OCI-LY7 (cell line): ENCODE measurements at regions not wholly inside any gene's neighbourhood (a gene's known extent, or its start where the extent isn't known, plus 50 kb on each side); places are given as distances from the start of the nearest gene placed in this dataset.

Experiments used
- BruUV-seq: library from RNA; stranded (reverse); fragments of 400-500 nt; replicated peaks from 2 replicates; lab custom pipeline; 2021; lab: Mats Ljungman, UMichigan
- CTCF ChIA-PET: fragments of 300-600 bp; sonication (Branson Sonifier 250); formaldehyde crosslinking; loops from one replicate; lab custom pipeline; 2022; ENCODE audit warnings: antibody characterized with exemption; ENCODE audit not compliant: unreplicated experiment; lab: Charles Lee
- POLR2A ChIA-PET: fragments of 300-600 bp; sonication (Branson Sonifier 250); formaldehyde crosslinking; loops from one replicate; lab custom pipeline; 2022; ENCODE audit warnings: antibody characterized with exemption; lab: Charles Lee
- DNase-seq: peaks from one replicate; pipeline ENCODE4 v3.0.0-alpha.2; 2015; ENCODE audit warnings: low spot score
- H2AFZ ChIP-seq: fragments of 200-600 bp; sonication (generic), shearing (Covaris generic); 2 replicates; pipeline ENCODE4 v1.6.1; 2014; ENCODE audit warnings: mild to moderate bottlenecking, antibody characterized with exemption, low read length, moderate library complexity
- H3K27ac ChIP-seq: fragments of 200-600 bp; sonication (generic); 2 replicates; pipeline ENCODE4 v1.5.1; 2014; ENCODE audit warnings: mixed run types, low read depth, mild to moderate bottlenecking, moderate library complexity, low read length, inconsistent platforms; ENCODE audit not compliant: poor library complexity, severe bottlenecking
- H3K36me3 ChIP-seq: fragments of 200-600 bp; sonication (generic); 2 replicates; pipeline ENCODE4 v1.6.1; 2014; ENCODE audit warnings: mild to moderate bottlenecking, antibody characterized with exemption, low read length, moderate library complexity, mixed read lengths; ENCODE audit not compliant: insufficient read depth
- H3K4me1 ChIP-seq: fragments of 200-600 bp; sonication (generic); 2 replicates; pipeline ENCODE4 v1.5.1; 2014; ENCODE audit warnings: mild to moderate bottlenecking, low read length; ENCODE audit not compliant: insufficient read depth, poor library complexity, severe bottlenecking
- H3K4me2 ChIP-seq: fragments of 200-600 bp; sonication (generic); 2 replicates; pipeline ENCODE4 v1.6.1; 2014; ENCODE audit warnings: mild to moderate bottlenecking, low read length
- H3K4me3 ChIP-seq: fragments of 200-600 bp; sonication (generic); 2 replicates; pipeline ENCODE4 v1.5.1; 2014; ENCODE audit warnings: mild to moderate bottlenecking, low read depth, low read length; ENCODE audit not compliant: poor library complexity, severe bottlenecking
- H3K79me2 ChIP-seq: fragments of 200-600 bp; sonication (generic); 2 replicates; pipeline ENCODE4 v1.6.1; 2016; ENCODE audit warnings: low read depth, mild to moderate bottlenecking, low read length, moderate library complexity, mixed read lengths; ENCODE audit not compliant: insufficient read depth
- H3K9me2 ChIP-seq: fragments of 200-600 bp; sonication (generic); 2 replicates; pipeline ENCODE4 v1.6.1; 2016; ENCODE audit warnings: mild to moderate bottlenecking, low read length, mixed read lengths; ENCODE audit not compliant: insufficient read depth
- H3K9me3 ChIP-seq: fragments of 200-600 bp; sonication (generic); 2 replicates; pipeline ENCODE4 v1.6.1; 2014; ENCODE audit warnings: mild to moderate bottlenecking, mixed run types, low read length, mixed read lengths
- H4K20me1 ChIP-seq: fragments of 200-600 bp; sonication (generic); 2 replicates; pipeline ENCODE4 v1.6.1; 2014; ENCODE audit warnings: mild to moderate bottlenecking, antibody characterized with exemption, low read length, moderate library complexity, mixed read lengths; ENCODE audit not compliant: insufficient read depth
- EZH2phosphoT487 ChIP-seq: fragments of 200-600 bp; sonication (generic); IDR thresholded peaks from 2 replicates; pipeline ENCODE4 v1.6.1; 2018; ENCODE audit warnings: low read depth, borderline replicate concordance, mild to moderate bottlenecking, mixed run types, antibody characterized with exemption, low read length, moderate library complexity, mixed read lengths
- intact Hi-C: fragments of 100-400 bp; cut with micrococcal nuclease; formaldehyde crosslinking; loops from one replicate; pipeline ENCODE4 v1.10.0; 2022; ENCODE audit not compliant: unreplicated experiment
- TF ChIP-seq, protein P1 (sequence below): fragments of 200-600 bp; sonication (generic); conservative IDR thresholded peaks from 2 replicates; pipeline ENCODE4 v1.5.1; 2014; ENCODE audit warnings: mild to moderate bottlenecking, antibody characterized with exemption, low read length, moderate library complexity, mixed read lengths

DNA sequence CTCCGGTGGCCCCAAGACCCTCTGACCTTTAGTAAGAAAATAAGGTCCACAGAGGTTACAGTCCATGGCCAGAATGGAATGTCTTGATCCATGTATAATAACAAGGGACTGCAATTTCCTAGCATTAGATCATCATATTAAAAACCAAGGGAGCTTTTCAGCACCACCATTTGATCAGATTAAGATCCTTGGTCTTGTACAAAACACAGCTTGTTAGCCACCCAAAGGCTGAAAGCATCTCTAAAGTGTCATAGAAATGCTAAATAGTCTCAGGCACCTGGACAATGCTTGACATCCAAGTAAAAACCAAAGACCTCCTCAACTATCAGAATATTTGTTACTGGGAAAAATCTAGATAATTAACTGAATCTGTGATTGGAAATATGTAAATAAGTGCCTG lies 50.3 kb upstream of the VPS13A start:
- H2AFZ ChIP-seq, result no peak overlapping the region
- H4K20me1 ChIP-seq, result no peaks in the 10 kb centered on the region
- no peaks in the 10 kb centered on the region for H3K9me2 ChIP-seq
- BruUV-seq, result no TSS peak
- no peaks in the 10 kb centered on the region for H3K9me3 ChIP-seq
- no peaks in the 10 kb centered on the region for H3K79me2 ChIP-seq
- H3K36me3 ChIP-seq, result no peaks in the 10 kb centered on the region
- CTCF ChIA-PET, result no interaction called here
- no peaks in the 10 kb centered on the region for H3K4me1 ChIP-seq
- no peak for TF ChIP-seq EZH2phosphoT487
- TF ChIP-seq, protein P1, sequence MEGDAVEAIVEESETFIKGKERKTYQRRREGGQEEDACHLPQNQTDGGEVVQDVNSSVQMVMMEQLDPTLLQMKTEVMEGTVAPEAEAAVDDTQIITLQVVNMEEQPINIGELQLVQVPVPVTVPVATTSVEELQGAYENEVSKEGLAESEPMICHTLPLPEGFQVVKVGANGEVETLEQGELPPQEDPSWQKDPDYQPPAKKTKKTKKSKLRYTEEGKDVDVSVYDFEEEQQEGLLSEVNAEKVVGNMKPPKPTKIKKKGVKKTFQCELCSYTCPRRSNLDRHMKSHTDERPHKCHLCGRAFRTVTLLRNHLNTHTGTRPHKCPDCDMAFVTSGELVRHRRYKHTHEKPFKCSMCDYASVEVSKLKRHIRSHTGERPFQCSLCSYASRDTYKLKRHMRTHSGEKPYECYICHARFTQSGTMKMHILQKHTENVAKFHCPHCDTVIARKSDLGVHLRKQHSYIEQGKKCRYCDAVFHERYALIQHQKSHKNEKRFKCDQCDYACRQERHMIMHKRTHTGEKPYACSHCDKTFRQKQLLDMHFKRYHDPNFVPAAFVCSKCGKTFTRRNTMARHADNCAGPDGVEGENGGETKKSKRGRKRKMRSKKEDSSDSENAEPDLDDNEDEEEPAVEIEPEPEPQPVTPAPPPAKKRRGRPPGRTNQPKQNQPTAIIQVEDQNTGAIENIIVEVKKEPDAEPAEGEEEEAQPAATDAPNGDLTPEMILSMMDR, result no peak
- no peak overlapping the region for H3K4me2 ChIP-seq
- intact Hi-C loops, result no loop called here
- H3K4me3 ChIP-seq, result no peak overlapping the region
- POLR2A ChIA-PET, result interaction anchor here (0.5 to 0.8 kb wide), 2 partner anchors 392 to 699 kb away, joined by 3 read pairs; no protein-coding TSS in a partner anchor
- no peak for DNase-seq
- no peak overlapping the region for H3K27ac ChIP-seq
